GM13976 (cell line): ENCODE measurements at regions not wholly inside any gene's neighbourhood (a gene's known extent, or its start where the extent isn't known, plus 50 kb on each side); places are given as distances from the start of the nearest gene placed in this dataset.
"Not testable (repeated sequence)": the region's sequence is repeated elsewhere in the genome, so short reads cannot be mapped to it uniquely, and the experiment has no call there.

Experiments used
- DNase-seq: peaks from one replicate; pipeline ENCODE4 v3.0.0; 2012; ENCODE audit warnings: low spot score
- CTCF ChIP-seq: IDR thresholded peaks from 2 replicates; pipeline ENCODE4 v1.5.1; 2012; ENCODE audit warnings: borderline replicate concordance, mild to moderate bottlenecking; ENCODE audit not compliant: insufficient read depth; ENCODE audit errors: extremely low read depth, missing control alignments, control extremely low read depth
- in situ Hi-C: fragments of 300-500 bp; cut with MboI; formaldehyde crosslinking; loops from one replicate; pipeline ENCODE4 v1.12.0; 2022; ENCODE audit warnings: low sequenced_read_pairs, mixed read lengths, inconsistent platforms; ENCODE audit not compliant: unreplicated experiment

- in situ Hi-C loops, result no loop called here
- no peak for TF ChIP-seq CTCF
- DNase-seq, result no peak
These were observed 109.2 kb upstream of the SHB start for GRCh38 chr9:38178237-38178636.

DNA sequence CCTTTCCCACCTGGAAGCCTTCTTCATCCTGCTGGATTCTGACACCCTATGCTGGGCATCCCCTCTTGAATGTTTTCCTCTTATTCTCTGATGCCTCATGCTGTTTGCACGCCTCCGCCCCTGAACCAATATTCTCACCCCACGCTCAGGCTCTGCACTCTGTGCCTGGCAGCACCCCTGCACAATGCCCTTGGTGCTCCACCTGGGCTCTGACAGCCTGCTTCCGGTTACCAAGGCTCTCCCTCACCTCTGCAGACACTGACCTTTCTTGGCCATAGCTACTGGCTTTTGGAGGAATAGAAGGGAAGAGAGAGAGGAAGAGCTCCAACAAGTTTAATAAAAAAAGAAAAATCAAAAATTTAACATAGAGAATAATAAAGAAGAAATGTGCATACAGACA is 108.7 kb upstream of the SHB start:
- in situ Hi-C loops, result no loop called here
- no peak for DNase-seq
- no peak for TF ChIP-seq CTCF

GRCh38 chr9:38176251-38176650 is 107.2 kb upstream of the SHB start:
- TF ChIP-seq CTCF, result no peak
- no peak for DNase-seq
- in situ Hi-C loops, result no loop called here

GRCh38 chr9:38175423-38175822 is 106.4 kb upstream of the SHB start:
- no peak for TF ChIP-seq CTCF
- no peak for DNase-seq
- in situ Hi-C loops, result no loop called here

DNA sequence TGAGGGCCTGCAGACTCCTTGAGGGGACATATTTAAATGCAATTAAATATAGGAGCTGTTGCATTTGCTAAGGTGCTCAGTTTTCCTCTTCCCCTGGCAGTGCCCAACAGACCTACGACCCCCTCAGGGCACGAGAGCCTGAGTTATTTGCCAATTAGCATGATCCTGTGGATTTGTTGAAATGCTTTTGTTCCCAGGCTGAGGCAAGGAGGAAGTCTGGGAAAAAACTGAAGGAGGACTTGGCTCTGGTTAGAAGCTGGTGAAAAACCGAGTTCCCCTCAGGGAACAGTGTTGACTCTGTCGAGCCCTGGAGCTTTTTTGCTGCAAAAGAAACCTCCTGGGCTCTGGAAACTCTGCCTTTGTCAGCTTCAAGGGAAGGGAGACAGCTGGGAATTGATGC is 103.6 kb upstream of the SHB start:
- in situ Hi-C loops, result no loop called here
- no peak for TF ChIP-seq CTCF
- no peak for DNase-seq

- in situ Hi-C loops, result no loop called here
- DNase-seq, result no peak
- no peak for TF ChIP-seq CTCF
These were observed 102.9 kb upstream of the SHB start for GRCh38 chr9:38171926-38172325.

GRCh38 chr9:38171538-38171884 is 102.5 kb upstream of the SHB start:
- TF ChIP-seq CTCF, result no peak
- in situ Hi-C loops, result no loop called here
- DNase-seq, result no peak

DNA sequence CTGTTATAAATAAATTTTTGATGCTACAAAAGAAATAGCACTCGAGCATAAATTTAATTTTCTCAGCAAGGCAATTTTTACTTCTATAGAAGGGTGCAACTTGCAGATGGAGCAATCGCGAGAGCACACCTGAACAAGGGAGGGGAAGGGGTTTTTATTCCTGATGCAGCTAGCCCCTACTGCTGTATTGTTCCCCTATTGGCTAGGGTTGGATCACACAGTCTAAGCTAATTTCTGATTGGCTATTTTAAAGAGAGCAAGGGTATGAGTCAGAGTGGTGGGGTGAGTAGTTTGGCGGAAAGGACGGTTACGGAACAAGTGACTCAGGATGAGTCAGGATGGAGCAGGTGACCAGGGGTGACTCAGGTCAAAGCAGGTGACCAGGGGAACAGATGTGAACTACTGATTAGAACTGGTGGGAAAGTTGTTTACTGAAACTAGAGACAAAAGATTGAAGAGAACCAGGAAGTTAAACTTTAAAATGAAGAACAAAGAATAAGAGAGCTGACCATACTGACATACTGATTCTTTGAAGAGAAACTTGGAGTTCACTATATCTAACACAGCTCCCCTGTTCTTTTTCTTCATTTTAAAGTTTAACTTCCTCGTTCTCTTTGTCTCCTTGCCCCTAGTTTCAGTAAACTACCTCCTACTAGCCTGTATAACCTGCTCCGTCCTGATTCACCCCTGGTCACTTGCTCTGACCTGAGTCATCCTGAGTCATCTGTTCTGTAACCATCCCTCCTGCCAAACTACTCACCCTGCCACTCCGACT is 101.9 kb upstream of the SHB start:
- DNase-seq, in situ Hi-C loops: not testable (repeated sequence)

- DNase-seq, in situ Hi-C loops: not testable (repeated sequence)
These were observed 101.1 kb upstream of the SHB start for GRCh38 chr9:38170155-38170554.
